ENCODE measurements at regions not wholly inside any gene's neighbourhood (a gene's known extent, or its start where the extent isn't known, plus 50 kb on each side); places are given as distances from the start of the nearest gene placed in this dataset.

- no peak for DNase-seq (ENCODE audit: low spot score in 2 of 2, unreplicated experiment in 2 of 2)
- Mint-ChIP-seq H3K9me3 (peaks cover 14% of the 10 kb centered on the region), H3K4me3 (no peak overlapping the region), H3K27ac (no peak overlapping the region), H3K27me3 (ENCODE audit: low read depth) (no peaks in the 10 kb centered on the region), H3K36me3 (no peaks in the 10 kb centered on the region), H3K4me1 (peaks cover 27% of the 10 kb centered on the region)
- TF ChIP-seq, protein P1, sequence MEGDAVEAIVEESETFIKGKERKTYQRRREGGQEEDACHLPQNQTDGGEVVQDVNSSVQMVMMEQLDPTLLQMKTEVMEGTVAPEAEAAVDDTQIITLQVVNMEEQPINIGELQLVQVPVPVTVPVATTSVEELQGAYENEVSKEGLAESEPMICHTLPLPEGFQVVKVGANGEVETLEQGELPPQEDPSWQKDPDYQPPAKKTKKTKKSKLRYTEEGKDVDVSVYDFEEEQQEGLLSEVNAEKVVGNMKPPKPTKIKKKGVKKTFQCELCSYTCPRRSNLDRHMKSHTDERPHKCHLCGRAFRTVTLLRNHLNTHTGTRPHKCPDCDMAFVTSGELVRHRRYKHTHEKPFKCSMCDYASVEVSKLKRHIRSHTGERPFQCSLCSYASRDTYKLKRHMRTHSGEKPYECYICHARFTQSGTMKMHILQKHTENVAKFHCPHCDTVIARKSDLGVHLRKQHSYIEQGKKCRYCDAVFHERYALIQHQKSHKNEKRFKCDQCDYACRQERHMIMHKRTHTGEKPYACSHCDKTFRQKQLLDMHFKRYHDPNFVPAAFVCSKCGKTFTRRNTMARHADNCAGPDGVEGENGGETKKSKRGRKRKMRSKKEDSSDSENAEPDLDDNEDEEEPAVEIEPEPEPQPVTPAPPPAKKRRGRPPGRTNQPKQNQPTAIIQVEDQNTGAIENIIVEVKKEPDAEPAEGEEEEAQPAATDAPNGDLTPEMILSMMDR (IDR thresholded peaks at IDR 0.05; ENCODE audit: unreplicated experiment): no peak
These were observed 395.5 kb downstream of the EFNB2 start for GRCh38 chr13:106139942-106140341.

- Mint-ChIP-seq H3K27me3 (ENCODE audit: low read depth) (no peaks in the 10 kb centered on the region), H3K4me1 (peaks cover 21% of the 10 kb centered on the region), H3K4me3 (no peak overlapping the region), H3K36me3 (no peaks in the 10 kb centered on the region), H3K9me3 (peaks cover 18% of the 10 kb centered on the region), H3K27ac (peak overlapping the region; percentile 27)
- TF ChIP-seq, protein P1 (IDR thresholded peaks at IDR 0.05; ENCODE audit: unreplicated experiment): no peak
- no peak for DNase-seq (ENCODE audit: low spot score in 2 of 2, unreplicated experiment in 2 of 2)
These were observed 396.1 kb downstream of the EFNB2 start for GRCh38 chr13:106139377-106139776.

DNA sequence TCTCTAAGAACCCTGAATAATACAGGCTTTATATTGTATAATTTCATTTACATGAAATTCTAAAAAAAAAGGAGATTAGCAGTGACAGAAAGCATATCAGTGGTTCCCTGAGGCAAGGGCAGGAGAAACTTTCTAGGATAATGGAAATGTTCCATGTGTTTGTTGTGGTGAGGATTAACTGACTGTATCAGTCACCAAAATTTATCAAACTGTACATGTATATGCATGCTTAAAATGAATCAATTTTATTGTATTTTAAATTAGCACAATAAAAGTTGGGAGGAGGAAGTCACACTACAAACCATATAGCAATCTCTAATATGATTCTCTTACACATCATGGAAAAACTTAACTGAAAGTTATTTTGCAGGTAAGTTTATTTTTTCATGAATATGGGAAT lies 396.8 kb downstream of the EFNB2 start:
- Mint-ChIP-seq H3K36me3 (no peaks in the 10 kb centered on the region), H3K27me3 (ENCODE audit: low read depth) (no peaks in the 10 kb centered on the region), H3K4me3 (no peak overlapping the region), H3K4me1 (peaks cover 15% of the 10 kb centered on the region), H3K9me3 (peaks cover 25% of the 10 kb centered on the region), H3K27ac (no peak overlapping the region)
- DNase-seq (ENCODE audit: low spot score in 2 of 2, unreplicated experiment in 2 of 2): no peak
- TF ChIP-seq, protein P1 (IDR thresholded peaks at IDR 0.05; ENCODE audit: unreplicated experiment): no peak

GRCh38 chr13:106133025-106133424 lies 402.4 kb downstream of the EFNB2 start:
- no peaks in the 10 kb centered on the region for H3K4me1 Mint-ChIP-seq
- no peak for DNase-seq (ENCODE audit: low spot score in 2 of 2, unreplicated experiment in 2 of 2)
- TF ChIP-seq, protein P1 (IDR thresholded peaks at IDR 0.05; ENCODE audit: unreplicated experiment): no peak
- no peak overlapping the region for H3K27ac Mint-ChIP-seq
- H3K36me3 Mint-ChIP-seq: peaks cover 3% of the 10 kb centered on the region
- no peaks in the 10 kb centered on the region for H3K27me3 Mint-ChIP-seq (ENCODE audit: low read depth)
- peaks cover 46% of the 10 kb centered on the region for H3K9me3 Mint-ChIP-seq
- H3K4me3 Mint-ChIP-seq: no peak overlapping the region

GRCh38 chr13:106132216-106132615 lies 403.2 kb downstream of the EFNB2 start:
- Mint-ChIP-seq H3K36me3 (peaks cover 3% of the 10 kb centered on the region), H3K9me3 (peaks cover 47% of the 10 kb centered on the region), H3K4me3 (no peak overlapping the region), H3K27ac (no peak overlapping the region), H3K4me1 (no peaks in the 10 kb centered on the region), H3K27me3 (ENCODE audit: low read depth) (no peaks in the 10 kb centered on the region)
- DNase-seq (ENCODE audit: low spot score in 2 of 2, unreplicated experiment in 2 of 2): no peak
- TF ChIP-seq, protein P1 (IDR thresholded peaks at IDR 0.05; ENCODE audit: unreplicated experiment): no peak

DNA sequence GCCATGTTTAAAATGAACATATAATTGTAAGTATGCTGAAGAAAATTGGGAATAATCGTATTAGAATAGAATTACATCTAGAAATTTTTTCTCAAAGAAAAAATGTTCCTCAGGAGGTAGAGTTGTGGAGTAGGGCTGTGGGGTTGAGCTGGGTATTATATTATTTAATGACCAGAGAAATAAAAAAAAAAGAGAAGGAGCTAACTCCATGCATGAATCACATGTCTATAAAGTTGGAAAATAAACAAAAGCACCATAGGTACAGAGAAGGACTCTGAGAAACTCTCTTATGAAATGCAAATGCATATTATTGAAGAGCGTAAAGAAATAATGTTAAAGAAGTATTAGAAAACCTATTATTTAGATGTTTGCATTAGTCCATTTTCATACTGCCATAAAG lies 405.5 kb downstream of the EFNB2 start:
- Mint-ChIP-seq H3K27ac (no peak overlapping the region), H3K4me3 (no peak overlapping the region), H3K27me3 (ENCODE audit: low read depth) (no peaks in the 10 kb centered on the region), H3K9me3 (peaks cover 38% of the 10 kb centered on the region), H3K36me3 (peaks cover 3% of the 10 kb centered on the region), H3K4me1 (no peaks in the 10 kb centered on the region)
- DNase-seq (ENCODE audit: low spot score in 2 of 2, unreplicated experiment in 2 of 2): no peak
- TF ChIP-seq, protein P1 (IDR thresholded peaks at IDR 0.05; ENCODE audit: unreplicated experiment): no peak
